HEK293 (cell line): ENCODE measurements at regions not wholly inside any gene's neighbourhood (a gene's known extent, or its start where the extent isn't known, plus 50 kb on each side); places are given as distances from the start of the nearest gene placed in this dataset.

Experiments
- BCL11A ChIP-seq: fragments of 450-650 bp; formaldehyde crosslinking; IDR thresholded peaks from 2 replicates; pipeline ENCODE4 v1.5.1; 2016; ENCODE audit warnings: low read depth, missing biosample characterization, missing genetic modification characterization
- TRIM28 ChIP-seq: IDR thresholded peaks from 2 replicates; pipeline ENCODE4 v1.6.1; 2011; ENCODE audit warnings: low read length, control low read depth, borderline replicate concordance
- YY1 ChIP-seq: fragments of 450-650 bp; formaldehyde crosslinking; IDR thresholded peaks from 2 replicates; pipeline ENCODE4 v1.5.1; 2018; ENCODE audit warnings: missing biosample characterization, missing genetic modification characterization
- ZNF121 ChIP-seq: fragments of 450-650 bp; formaldehyde crosslinking; IDR thresholded peaks from 2 replicates; pipeline ENCODE4 v1.5.1; 2016; ENCODE audit warnings: missing biosample characterization, missing genetic modification characterization
- ZSCAN23 ChIP-seq: fragments of 450-650 bp; formaldehyde crosslinking; IDR thresholded peaks from 2 replicates; pipeline ENCODE4 v1.5.1; 2016; ENCODE audit warnings: missing biosample characterization, missing genetic modification characterization
- TF ChIP-seq, protein P1 (sequence below): fragments of 450-650 bp; formaldehyde crosslinking; IDR thresholded peaks from 2 replicates; pipeline ENCODE4 v1.5.1; 2016; ENCODE audit warnings: missing biosample characterization, missing genetic modification characterization
- TF ChIP-seq, protein P2 (sequence below): fragments of 450-650 bp; formaldehyde crosslinking; IDR thresholded peaks from 2 replicates; pipeline ENCODE4 v1.5.1; 2016; ENCODE audit warnings: missing biosample characterization, missing genetic modification characterization

DNA sequence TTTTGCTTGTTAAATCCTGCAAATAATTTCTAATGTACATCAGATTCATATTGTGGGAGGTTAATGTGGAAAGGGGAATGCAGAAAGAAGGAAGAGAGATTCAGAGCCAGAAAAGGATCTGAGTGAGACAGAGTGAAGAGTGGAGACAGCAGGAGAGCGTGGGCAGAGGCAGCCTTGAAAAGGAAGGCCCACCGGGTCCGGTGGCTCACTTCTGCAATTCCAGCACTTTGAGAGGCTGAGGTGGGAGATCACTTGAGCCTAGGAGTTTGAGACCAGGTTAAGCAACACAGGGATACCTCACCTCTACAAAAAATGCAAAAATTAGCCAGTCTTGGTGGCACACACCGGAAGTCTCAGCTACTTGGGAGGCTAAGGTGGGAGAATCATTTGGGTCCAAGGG lies 222.0 kb upstream of the RAB4A start:
- TF ChIP-seq, protein P1, sequence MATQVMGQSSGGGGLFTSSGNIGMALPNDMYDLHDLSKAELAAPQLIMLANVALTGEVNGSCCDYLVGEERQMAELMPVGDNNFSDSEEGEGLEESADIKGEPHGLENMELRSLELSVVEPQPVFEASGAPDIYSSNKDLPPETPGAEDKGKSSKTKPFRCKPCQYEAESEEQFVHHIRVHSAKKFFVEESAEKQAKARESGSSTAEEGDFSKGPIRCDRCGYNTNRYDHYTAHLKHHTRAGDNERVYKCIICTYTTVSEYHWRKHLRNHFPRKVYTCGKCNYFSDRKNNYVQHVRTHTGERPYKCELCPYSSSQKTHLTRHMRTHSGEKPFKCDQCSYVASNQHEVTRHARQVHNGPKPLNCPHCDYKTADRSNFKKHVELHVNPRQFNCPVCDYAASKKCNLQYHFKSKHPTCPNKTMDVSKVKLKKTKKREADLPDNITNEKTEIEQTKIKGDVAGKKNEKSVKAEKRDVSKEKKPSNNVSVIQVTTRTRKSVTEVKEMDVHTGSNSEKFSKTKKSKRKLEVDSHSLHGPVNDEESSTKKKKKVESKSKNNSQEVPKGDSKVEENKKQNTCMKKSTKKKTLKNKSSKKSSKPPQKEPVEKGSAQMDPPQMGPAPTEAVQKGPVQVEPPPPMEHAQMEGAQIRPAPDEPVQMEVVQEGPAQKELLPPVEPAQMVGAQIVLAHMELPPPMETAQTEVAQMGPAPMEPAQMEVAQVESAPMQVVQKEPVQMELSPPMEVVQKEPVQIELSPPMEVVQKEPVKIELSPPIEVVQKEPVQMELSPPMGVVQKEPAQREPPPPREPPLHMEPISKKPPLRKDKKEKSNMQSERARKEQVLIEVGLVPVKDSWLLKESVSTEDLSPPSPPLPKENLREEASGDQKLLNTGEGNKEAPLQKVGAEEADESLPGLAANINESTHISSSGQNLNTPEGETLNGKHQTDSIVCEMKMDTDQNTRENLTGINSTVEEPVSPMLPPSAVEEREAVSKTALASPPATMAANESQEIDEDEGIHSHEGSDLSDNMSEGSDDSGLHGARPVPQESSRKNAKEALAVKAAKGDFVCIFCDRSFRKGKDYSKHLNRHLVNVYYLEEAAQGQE (tag by site-specific recombination) = no peak
- TF ChIP-seq, protein P2, sequence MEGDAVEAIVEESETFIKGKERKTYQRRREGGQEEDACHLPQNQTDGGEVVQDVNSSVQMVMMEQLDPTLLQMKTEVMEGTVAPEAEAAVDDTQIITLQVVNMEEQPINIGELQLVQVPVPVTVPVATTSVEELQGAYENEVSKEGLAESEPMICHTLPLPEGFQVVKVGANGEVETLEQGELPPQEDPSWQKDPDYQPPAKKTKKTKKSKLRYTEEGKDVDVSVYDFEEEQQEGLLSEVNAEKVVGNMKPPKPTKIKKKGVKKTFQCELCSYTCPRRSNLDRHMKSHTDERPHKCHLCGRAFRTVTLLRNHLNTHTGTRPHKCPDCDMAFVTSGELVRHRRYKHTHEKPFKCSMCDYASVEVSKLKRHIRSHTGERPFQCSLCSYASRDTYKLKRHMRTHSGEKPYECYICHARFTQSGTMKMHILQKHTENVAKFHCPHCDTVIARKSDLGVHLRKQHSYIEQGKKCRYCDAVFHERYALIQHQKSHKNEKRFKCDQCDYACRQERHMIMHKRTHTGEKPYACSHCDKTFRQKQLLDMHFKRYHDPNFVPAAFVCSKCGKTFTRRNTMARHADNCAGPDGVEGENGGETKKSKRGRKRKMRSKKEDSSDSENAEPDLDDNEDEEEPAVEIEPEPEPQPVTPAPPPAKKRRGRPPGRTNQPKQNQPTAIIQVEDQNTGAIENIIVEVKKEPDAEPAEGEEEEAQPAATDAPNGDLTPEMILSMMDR = no peak
- TF ChIP-seq ZNF121 (tag by site-specific recombination) (no peak), YY1 (tag by site-specific recombination) (no peak), TRIM28 (no peak), ZSCAN23 (tag by site-specific recombination) (no peak), BCL11A (tag by site-specific recombination) (no peak)
